HG02571 (cell line): ENCODE measurements at regions not wholly inside any gene's neighbourhood (a gene's known extent, or its start where the extent isn't known, plus 50 kb on each side); places are given as distances from the start of the nearest gene placed in this dataset.

Experiments
- ATAC-seq: cut with Tn5 transposase; IDR thresholded peaks from one replicate; pipeline ENCODE4 v1.9.1; 2021; ENCODE audit warnings: mild to moderate bottlenecking, moderate library complexity; ENCODE audit not compliant: unreplicated experiment

- ATAC-seq = no peak
Observed at GRCh38 chr9:118281772-118282171, 577.6 kb downstream of the TLR4 start.

- ATAC-seq = no peak
Observed at GRCh38 chr9:118283488-118283887, 579.3 kb downstream of the TLR4 start.

DNA sequence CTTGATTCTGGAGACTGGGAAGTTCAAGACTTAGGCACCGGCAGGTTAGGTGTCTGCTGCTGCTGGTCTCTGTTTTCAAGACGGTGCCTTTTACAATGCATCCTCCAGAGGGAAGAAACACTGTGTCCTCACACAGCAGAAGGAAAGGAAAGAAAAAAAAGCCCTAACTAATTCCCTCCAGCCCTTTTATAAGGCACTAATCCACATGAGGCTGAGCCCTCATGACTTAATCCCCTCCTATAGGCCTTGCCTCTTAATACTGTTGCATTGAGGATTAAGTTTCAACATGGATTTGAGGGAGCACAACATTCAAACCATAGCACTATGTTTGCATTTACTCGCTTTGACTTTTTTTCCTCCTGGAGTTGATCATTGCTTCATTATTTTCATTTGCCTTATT is 585.9 kb downstream of the TLR4 start:
- no peak for ATAC-seq

DNA sequence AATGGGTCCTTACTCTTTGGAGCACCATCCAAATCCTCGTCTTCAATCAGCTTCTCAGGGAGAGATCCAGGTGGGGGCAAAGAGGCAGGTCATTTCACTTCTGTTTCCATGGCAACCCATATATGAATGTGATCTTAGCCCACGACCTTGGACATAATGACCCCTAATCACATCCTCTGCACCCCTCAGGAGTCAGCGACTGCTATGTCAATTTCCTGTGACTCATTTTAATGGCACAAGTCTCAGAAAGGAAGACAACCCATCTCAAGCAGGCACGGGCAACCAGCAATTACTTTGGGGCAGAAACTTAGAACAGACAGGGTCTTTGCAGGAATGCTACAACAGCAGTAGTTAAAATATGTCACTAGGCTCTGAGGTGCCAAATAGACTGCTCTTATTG is 591.2 kb downstream of the TLR4 start:
- ATAC-seq = no peak

DNA sequence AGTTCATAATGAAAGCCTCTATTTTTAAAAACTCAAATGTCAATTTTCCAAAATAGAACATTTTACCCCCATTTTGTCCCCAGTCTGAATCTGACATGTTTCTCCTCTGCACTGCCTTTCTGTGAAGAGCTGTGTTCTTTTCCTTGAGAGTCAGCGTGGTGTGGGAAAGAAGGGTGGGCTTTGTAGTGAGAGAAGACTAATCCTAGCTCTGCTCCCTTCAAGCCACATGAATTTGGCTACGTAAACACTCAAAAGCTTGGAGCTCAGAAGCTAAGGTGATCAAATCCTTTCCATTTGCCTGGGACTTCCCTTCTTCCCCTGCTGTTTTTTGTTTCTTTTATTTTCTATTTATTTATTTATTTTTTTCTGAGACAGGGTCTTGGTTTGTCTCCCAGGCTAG is 598.5 kb downstream of the TLR4 start:
- no peak for ATAC-seq

- ATAC-seq = no peak
Observed at GRCh38 chr9:118303216-118303615, 599.0 kb downstream of the TLR4 start.

GRCh38 chr9:118305331-118305730 is 601.1 kb downstream of the TLR4 start:
- ATAC-seq = no peak

- ATAC-seq = no peak
Observed at GRCh38 chr9:118306801-118307200, 602.6 kb downstream of the TLR4 start.

- ATAC-seq = no peak
Observed at GRCh38 chr9:118313965-118314364, 609.8 kb downstream of the TLR4 start.

GRCh38 chr9:118316831-118317343 is 612.7 kb downstream of the TLR4 start:
- no peak for ATAC-seq

DNA sequence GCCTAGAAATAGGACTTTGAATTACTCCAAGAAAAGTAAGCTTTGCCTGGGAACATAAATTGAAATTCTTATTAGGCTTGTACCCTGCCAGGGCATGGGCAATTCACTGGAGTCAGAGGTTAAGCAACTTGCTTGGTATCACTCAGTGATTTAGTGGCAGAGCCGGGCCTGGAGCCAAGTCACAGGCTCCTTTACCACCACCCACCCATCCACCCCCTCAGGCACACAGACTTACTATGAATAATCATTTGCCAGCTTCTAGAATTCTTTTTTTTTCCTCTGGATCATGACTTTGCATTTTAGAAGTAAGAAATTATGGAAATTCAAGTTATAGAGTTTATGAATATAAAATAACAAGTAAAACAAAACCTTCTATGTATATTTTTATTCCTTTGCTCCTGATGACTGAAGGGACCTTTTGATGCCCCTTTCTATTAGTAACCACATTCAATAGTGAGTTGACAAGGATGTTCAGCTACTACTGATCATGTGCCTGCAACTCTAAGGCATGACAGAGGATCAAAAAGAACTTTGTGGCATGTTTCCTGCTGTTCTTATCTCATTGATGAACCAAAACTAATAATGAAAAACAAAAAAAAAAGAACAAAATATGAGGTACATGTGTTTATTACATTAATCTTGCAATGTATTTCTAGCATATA is 614.7 kb downstream of the TLR4 start:
- ATAC-seq = no peak

GRCh38 chr9:118321788-118322187 is 617.6 kb downstream of the TLR4 start:
- ATAC-seq = no peak

GRCh38 chr9:118324706-118325105 is 620.5 kb downstream of the TLR4 start:
- no peak for ATAC-seq

DNA sequence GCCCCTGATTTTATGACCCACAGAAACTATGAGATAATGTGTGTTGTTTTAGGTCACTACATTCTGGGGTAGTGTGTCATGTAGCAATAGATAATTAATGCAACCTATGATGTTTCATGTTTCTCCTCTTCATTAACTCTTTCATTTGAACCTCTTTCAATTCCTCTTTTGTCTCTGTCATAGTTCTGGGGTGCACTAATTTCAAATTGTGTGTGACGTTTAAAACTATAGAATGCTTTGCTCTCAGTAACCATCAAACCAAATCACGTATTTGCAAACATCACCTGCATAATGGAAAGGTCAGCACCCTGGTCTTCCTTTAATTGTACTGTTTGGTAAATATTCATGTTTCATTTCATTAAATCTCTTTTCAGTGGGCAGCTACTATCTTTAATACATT is 621.6 kb downstream of the TLR4 start:
- no peak for ATAC-seq

GRCh38 chr9:118326326-118326725 is 622.1 kb downstream of the TLR4 start:
- no peak for ATAC-seq

- ATAC-seq = no peak
Observed at GRCh38 chr9:118330191-118330986, 626.2 kb downstream of the TLR4 start.

DNA sequence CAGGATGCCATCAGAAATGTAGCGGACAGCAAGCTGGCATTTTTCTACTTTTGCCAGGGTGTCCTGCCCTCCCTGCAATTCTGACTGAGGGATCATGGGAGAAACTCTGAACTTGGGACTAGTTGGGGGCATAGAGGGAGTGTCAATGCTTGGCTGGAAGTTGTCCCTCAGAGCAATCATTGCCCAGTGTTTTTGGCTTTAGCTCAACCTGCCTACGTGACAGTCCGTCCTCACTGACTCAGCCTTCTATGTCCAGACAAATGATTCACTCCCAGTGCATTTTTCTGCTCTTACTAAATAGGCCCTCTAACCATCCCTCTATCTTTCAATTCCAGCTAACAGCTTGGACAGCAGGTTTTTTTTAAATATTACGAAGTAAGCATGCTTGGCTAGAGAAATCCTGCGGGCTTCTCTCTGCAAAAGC is 627.4 kb downstream of the TLR4 start:
- no peak for ATAC-seq

DNA sequence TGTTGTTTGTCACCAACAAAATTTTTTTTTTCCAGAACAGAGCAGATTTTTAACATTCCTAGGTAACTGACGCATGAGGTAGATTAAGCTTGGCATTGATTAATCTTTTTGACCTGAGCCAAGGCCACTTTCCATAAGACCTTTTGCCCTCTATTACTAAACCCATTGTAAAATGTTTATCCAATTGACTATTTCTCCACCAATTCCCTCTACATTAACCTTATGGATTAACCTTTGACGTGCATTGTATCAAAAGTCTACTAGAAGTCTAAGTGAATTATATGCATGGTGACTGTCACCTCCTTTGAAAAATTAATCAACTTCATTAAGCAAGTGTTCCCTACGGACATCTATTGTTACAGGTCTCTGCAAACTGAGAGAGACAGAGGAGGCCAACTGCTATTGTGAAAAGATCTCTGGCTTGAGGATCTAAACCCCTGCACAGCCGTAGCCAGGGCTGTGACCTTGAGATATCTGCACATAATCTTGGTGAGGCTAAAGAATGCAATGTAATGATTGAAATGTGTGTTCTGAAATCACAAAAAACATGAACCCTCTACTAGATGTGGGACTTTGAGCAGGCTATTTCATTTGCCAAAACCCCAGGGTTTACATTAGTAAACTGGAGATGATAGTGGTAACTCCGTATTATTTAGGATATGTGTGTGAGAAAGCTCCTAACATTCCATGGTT is 632.2 kb downstream of the TLR4 start:
- ATAC-seq = no peak

- no peak for ATAC-seq
Observed at GRCh38 chr9:118336943-118337330, 632.7 kb downstream of the TLR4 start.

DNA sequence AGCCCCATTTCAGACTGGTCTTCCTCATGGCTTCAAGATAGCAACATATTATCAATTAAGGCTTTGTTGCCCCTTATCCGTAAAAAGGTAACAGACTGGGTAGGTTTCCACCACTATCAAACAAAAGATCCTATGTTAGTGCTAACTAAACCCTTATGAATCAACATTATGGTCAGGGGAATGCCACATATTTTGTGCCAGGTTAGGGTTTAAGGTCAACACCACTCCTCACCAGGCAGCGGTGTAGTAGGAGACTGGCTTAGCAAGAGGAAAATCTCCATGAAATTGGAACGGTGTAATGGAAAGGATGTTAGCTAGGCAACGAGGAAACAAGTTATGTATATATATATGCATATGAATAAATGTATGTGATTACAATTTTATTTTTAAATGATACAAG is 655.8 kb downstream of the TLR4 start:
- no peak for ATAC-seq

- no peak for ATAC-seq
Observed at GRCh38 chr9:118362123-118362522, 657.9 kb downstream of the TLR4 start.

GRCh38 chr9:118362596-118362995 is 658.4 kb downstream of the TLR4 start:
- ATAC-seq = no peak
